ENCODE measurements at regions not wholly inside any gene's neighbourhood (a gene's known extent, or its start where the extent isn't known, plus 50 kb on each side); places are given as distances from the start of the nearest gene placed in this dataset.

DNA sequence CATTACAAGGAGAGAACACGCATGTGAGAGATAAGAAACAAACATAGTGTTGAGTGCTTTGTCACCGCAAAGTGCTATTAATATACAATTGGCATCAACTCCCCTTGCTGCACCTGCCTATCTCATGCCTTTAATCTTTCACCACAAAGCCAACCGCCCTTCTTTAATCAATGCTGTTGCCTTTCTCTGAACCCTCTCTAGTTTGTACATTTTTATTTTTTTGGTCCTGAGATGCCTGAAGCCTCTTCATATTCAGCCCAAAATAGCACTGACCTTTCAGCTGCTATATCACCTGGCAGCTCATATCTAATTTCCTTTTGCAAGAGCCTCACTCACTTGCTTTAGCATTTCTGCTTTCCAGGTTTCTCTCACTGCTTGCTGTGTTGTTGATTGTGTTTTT is 504.7 kb downstream of the NUF2 start:
- H3K27ac ChIP-seq (ENCODE audit: low read depth, low read length), result no peak overlapping the region
- no peak overlapping the region for H3K4me3 ChIP-seq (ENCODE audit: low read depth, low read length)
- DNase-seq (ENCODE audit: low read depth, low spot score), result no peak
- POLR2A ChIA-PET, result no interaction called here
- no peaks in the 10 kb centered on the region for H3K27me3 ChIP-seq (ENCODE audit: control insufficient read depth, insufficient read depth, low read length)
- H3K9me3 ChIP-seq (ENCODE audit: control insufficient read depth, insufficient read depth, low read length), result no peaks in the 10 kb centered on the region
- CTCF ChIA-PET, result no interaction called here
- TF ChIP-seq CTCF (IDR thresholded peaks at IDR 0.05; ENCODE audit: low read depth, low read length), result no peak

GRCh38 chr1:163834778-163835177 is 513.0 kb downstream of the NUF2 start:
- ChIA-PET CTCF (no interaction called here), POLR2A (no interaction called here)
- DNase-seq (ENCODE audit: low read depth, low spot score), result no peak
- Histone ChIP-seq H3K9me3 (ENCODE audit: control insufficient read depth, insufficient read depth, low read length) (no peaks in the 10 kb centered on the region), H3K4me3 (ENCODE audit: low read depth, low read length) (no peak overlapping the region), H3K27ac (ENCODE audit: low read depth, low read length) (no peak overlapping the region), H3K27me3 (ENCODE audit: control insufficient read depth, insufficient read depth, low read length) (no peaks in the 10 kb centered on the region)
- TF ChIP-seq CTCF (IDR thresholded peaks at IDR 0.05; ENCODE audit: low read depth, low read length), result no peak

- Histone ChIP-seq H3K9me3 (ENCODE audit: control insufficient read depth, insufficient read depth, low read length) (no peaks in the 10 kb centered on the region), H3K27me3 (ENCODE audit: control insufficient read depth, insufficient read depth, low read length) (no peaks in the 10 kb centered on the region), H3K4me3 (ENCODE audit: low read depth, low read length) (no peak overlapping the region), H3K27ac (ENCODE audit: low read depth, low read length) (no peak overlapping the region)
- DNase-seq (ENCODE audit: low read depth, low spot score), result no peak
- ChIA-PET CTCF (no interaction called here), POLR2A (no interaction called here)
- no peak for TF ChIP-seq CTCF (IDR thresholded peaks at IDR 0.05; ENCODE audit: low read depth, low read length)
These were observed 514.7 kb downstream of the NUF2 start for GRCh38 chr1:163836481-163836880.

DNA sequence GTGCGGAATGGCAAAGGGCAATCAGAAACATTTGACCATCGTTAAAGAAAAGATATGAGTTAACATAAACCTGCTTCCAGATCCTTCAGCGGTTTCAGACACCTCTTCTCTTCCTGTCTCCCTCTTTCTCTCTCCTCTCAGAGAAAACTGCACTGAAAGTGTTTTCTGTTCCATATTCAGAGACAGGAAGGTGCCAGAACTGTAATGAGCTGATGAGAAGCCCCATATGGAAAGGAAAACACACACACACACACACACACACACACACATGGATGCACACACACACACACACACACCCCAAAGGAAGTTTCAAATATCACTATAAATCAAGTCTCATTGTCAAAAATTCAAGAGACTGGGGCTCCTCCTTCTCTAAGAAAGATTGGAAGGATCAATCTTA is 515.5 kb downstream of the NUF2 start:
- H3K4me3 ChIP-seq (ENCODE audit: low read depth, low read length), result no peak overlapping the region
- DNase-seq (ENCODE audit: low read depth, low spot score), result no peak
- no peak for TF ChIP-seq CTCF (IDR thresholded peaks at IDR 0.05; ENCODE audit: low read depth, low read length)
- H3K9me3 ChIP-seq (ENCODE audit: control insufficient read depth, insufficient read depth, low read length), result no peaks in the 10 kb centered on the region
- no peak overlapping the region for H3K27ac ChIP-seq (ENCODE audit: low read depth, low read length)
- ChIA-PET POLR2A (no interaction called here), CTCF (no interaction called here)
- H3K27me3 ChIP-seq (ENCODE audit: control insufficient read depth, insufficient read depth, low read length), result no peaks in the 10 kb centered on the region

DNA sequence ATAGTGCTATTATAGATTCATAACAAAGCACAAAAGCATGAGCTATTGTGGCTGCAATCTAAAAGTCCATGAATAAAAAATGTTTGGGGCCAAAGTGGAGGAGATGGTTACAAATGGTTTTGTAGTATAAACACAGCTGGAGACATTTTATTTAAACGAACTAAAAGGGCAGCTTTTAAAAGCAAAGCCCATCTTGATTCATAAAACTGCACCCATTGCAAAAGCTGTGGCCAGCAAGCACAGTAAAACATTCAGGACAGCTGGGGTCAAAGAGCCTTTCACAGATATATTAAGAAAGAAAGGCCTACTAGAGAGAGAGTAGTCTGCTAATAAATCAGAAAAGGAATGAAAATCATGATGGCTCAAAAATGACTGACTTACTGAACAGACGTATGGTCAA is 520.8 kb downstream of the NUF2 start:
- ChIA-PET CTCF (interaction anchor here (0.9 kb wide), 1 partner anchor 31 kb away, joined by 3 read pairs; no protein-coding TSS in a partner anchor), POLR2A (no interaction called here)
- DNase-seq (ENCODE audit: low read depth, low spot score), result no peak
- no peaks in the 10 kb centered on the region for H3K27me3 ChIP-seq (ENCODE audit: control insufficient read depth, insufficient read depth, low read length)
- H3K4me3 ChIP-seq (ENCODE audit: low read depth, low read length), result no peak overlapping the region
- no peak for TF ChIP-seq CTCF (IDR thresholded peaks at IDR 0.05; ENCODE audit: low read depth, low read length)
- H3K9me3 ChIP-seq (ENCODE audit: control insufficient read depth, insufficient read depth, low read length), result no peaks in the 10 kb centered on the region
- no peak overlapping the region for H3K27ac ChIP-seq (ENCODE audit: low read depth, low read length)
